RWPE2 (cell line): ENCODE measurements at regions not wholly inside any gene's neighbourhood (a gene's known extent, or its start where the extent isn't known, plus 50 kb on each side); places are given as distances from the start of the nearest gene placed in this dataset.

Experiments
- ATAC-seq: fragments of 200-7000 bp; cut with Tn5 transposase; 3 replicates; pipeline ENCODE4 v1.9.1; 2021; ENCODE audit warnings: low read depth
- DNase-seq: peaks from one replicate; pipeline ENCODE4 v3.0.0-alpha.2; 2020; ENCODE audit warnings: low spot score
- H3K27ac ChIP-seq: fragments of 450-650 bp; 2 replicates; pipeline ENCODE4 v1.5.1; 2017; ENCODE audit warnings: mild to moderate bottlenecking; ENCODE audit not compliant: poor library complexity, severe bottlenecking
- H3K27me3 ChIP-seq: fragments of 250-450 bp; sonication (Bioruptor Pico); 2 replicates; pipeline ENCODE4 v1.5.1; 2021; ENCODE audit warnings: mild to moderate bottlenecking, moderate library complexity; ENCODE audit not compliant: insufficient read depth, poor library complexity, severe bottlenecking
- H3K36me3 ChIP-seq: fragments of 250-450 bp; sonication (Bioruptor Pico); 2 replicates; pipeline ENCODE4 v1.5.1; 2020; ENCODE audit warnings: low read depth, mild to moderate bottlenecking, moderate library complexity
- H3K4me1 ChIP-seq: fragments of 250-450 bp; sonication (Bioruptor Pico); 2 replicates; pipeline ENCODE4 v1.5.1; 2021; ENCODE audit warnings: mild to moderate bottlenecking, moderate library complexity; ENCODE audit not compliant: insufficient read depth, poor library complexity, severe bottlenecking
- H3K4me3 ChIP-seq: fragments of 250-450 bp; sonication (Bioruptor Pico); 2 replicates; pipeline ENCODE4 v1.5.1; 2021; ENCODE audit warnings: mild to moderate bottlenecking, moderate library complexity; ENCODE audit not compliant: severe bottlenecking
- H3K9me3 ChIP-seq: fragments of 250-450 bp; sonication (Bioruptor Pico); 2 replicates; pipeline ENCODE4 v1.5.1; 2021; ENCODE audit warnings: mild to moderate bottlenecking, moderate library complexity; ENCODE audit not compliant: severe bottlenecking
- CTCF ChIP-seq: fragments of 450-650 bp; IDR thresholded peaks from one replicate; pipeline ENCODE4 v1.5.1; 2017; ENCODE audit warnings: mild to moderate bottlenecking, moderate library complexity; ENCODE audit not compliant: poor library complexity, severe bottlenecking

- Histone ChIP-seq H3K27me3 (no peaks in the 10 kb centered on the region), H3K4me3 (no peak overlapping the region), H3K27ac (no peak overlapping the region), H3K4me1 (peaks cover 23% of the 10 kb centered on the region), H3K36me3 (no peaks in the 10 kb centered on the region), H3K9me3 (no peaks in the 10 kb centered on the region)
- ATAC-seq, result no peak
- TF ChIP-seq CTCF, result no peak
- no peak for DNase-seq
Observed at GRCh38 chr2:161107265-161107664, 53.0 kb upstream of the TANK start.
